ENCODE measurements at regions not wholly inside any gene's neighbourhood (a gene's known extent, or its start where the extent isn't known, plus 50 kb on each side); places are given as distances from the start of the nearest gene placed in this dataset.
"Not testable (repeated sequence)": the region's sequence is repeated elsewhere in the genome, so short reads cannot be mapped to it uniquely, and the experiment has no call there.

GRCh38 chr9:21533597-21533996 is 51.5 kb upstream of the IFNE start:
- DNase-seq, result no peak
- TF ChIP-seq GATA1 (IDR thresholded peaks at IDR 0.05; ENCODE audit: low read depth, low read length) (no peak), POLR2A (IDR thresholded peaks at IDR 0.05; ENCODE audit: low read length) (no peak)

GRCh38 chr9:21535396-21535795 is 53.3 kb upstream of the IFNE start:
- TF ChIP-seq GATA1 (IDR thresholded peaks at IDR 0.05; ENCODE audit: low read depth, low read length) (no peak), POLR2A (IDR thresholded peaks at IDR 0.05; ENCODE audit: low read length) (no peak)
- DNase-seq, result no peak

GRCh38 chr9:21542787-21543186 is 60.7 kb upstream of the IFNE start:
- TF ChIP-seq GATA1 (IDR thresholded peaks at IDR 0.05; ENCODE audit: low read depth, low read length), result no peak
- no peak for TF ChIP-seq POLR2A (IDR thresholded peaks at IDR 0.05; ENCODE audit: low read length)
- DNase-seq, result no peak

GRCh38 chr9:21543187-21543586 is 61.1 kb upstream of the IFNE start:
- DNase-seq, result no peak
- TF ChIP-seq POLR2A (IDR thresholded peaks at IDR 0.05; ENCODE audit: low read length), result no peak
- no peak for TF ChIP-seq GATA1 (IDR thresholded peaks at IDR 0.05; ENCODE audit: low read depth, low read length)

GRCh38 chr9:21543816-21544215 is 61.7 kb upstream of the IFNE start:
- not testable (repeated sequence) for DNase-seq

GRCh38 chr9:21546949-21547348 is 64.8 kb upstream of the IFNE start:
- TF ChIP-seq GATA1 (IDR thresholded peaks at IDR 0.05; ENCODE audit: low read depth, low read length) (no peak), POLR2A (IDR thresholded peaks at IDR 0.05; ENCODE audit: low read length) (no peak)

GRCh38 chr9:21549251-21549765 is 67.2 kb upstream of the IFNE start:
- no peak for TF ChIP-seq GATA1 (IDR thresholded peaks at IDR 0.05; ENCODE audit: low read depth, low read length)
- TF ChIP-seq POLR2A (IDR thresholded peaks at IDR 0.05; ENCODE audit: low read length), result no peak
- no peak for DNase-seq

More at GRCh38 chr9:21546949-21547348, 64.8 kb upstream of the IFNE start:
- no peak for DNase-seq

- DNase-seq, result no peak
- TF ChIP-seq POLR2A (IDR thresholded peaks at IDR 0.05; ENCODE audit: low read length), result no peak
Measured at GRCh38 chr9:21549890-21550289, 67.8 kb upstream of the IFNE start.

GRCh38 chr9:21550392-21550791 is 68.3 kb upstream of the IFNE start:
- no peak for DNase-seq
- no peak for TF ChIP-seq POLR2A (IDR thresholded peaks at IDR 0.05; ENCODE audit: low read length)
- no peak for TF ChIP-seq GATA1 (IDR thresholded peaks at IDR 0.05; ENCODE audit: low read depth, low read length)

- DNase-seq, result no peak
- TF ChIP-seq GATA1 (IDR thresholded peaks at IDR 0.05; ENCODE audit: low read depth, low read length) (no peak), POLR2A (IDR thresholded peaks at IDR 0.05; ENCODE audit: low read length) (no peak)
Measured at GRCh38 chr9:21551401-21551800, 69.3 kb upstream of the IFNE start.

GRCh38 chr9:21552244-21553170 is 70.4 kb upstream of the IFNE start:
- DNase-seq, result no peak
- no peak for TF ChIP-seq GATA1 (IDR thresholded peaks at IDR 0.05; ENCODE audit: low read depth, low read length)

GRCh38 chr9:21553441-21553840 is 71.3 kb upstream of the IFNE start:
- no peak for TF ChIP-seq GATA1 (IDR thresholded peaks at IDR 0.05; ENCODE audit: low read depth, low read length)
- TF ChIP-seq POLR2A (IDR thresholded peaks at IDR 0.05; ENCODE audit: low read length), result no peak
- DNase-seq, result no peak

GRCh38 chr9:21554813-21555212 is 72.7 kb upstream of the IFNE start:
- TF ChIP-seq POLR2A (IDR thresholded peaks at IDR 0.05; ENCODE audit: low read length), result no peak
- no peak for TF ChIP-seq GATA1 (IDR thresholded peaks at IDR 0.05; ENCODE audit: low read depth, low read length)
- DNase-seq, result no peak

GRCh38 chr9:21555911-21556310 is 73.8 kb upstream of the IFNE start:
- no peak for DNase-seq
- TF ChIP-seq POLR2A (IDR thresholded peaks at IDR 0.05; ENCODE audit: low read length) (no peak), GATA1 (IDR thresholded peaks at IDR 0.05; ENCODE audit: low read depth, low read length) (no peak)

Measured in erythroblast (primary cell).